ENCODE measurements at regions not wholly inside any gene's neighbourhood (a gene's known extent, or its start where the extent isn't known, plus 50 kb on each side); places are given as distances from the start of the nearest gene placed in this dataset.
A peak's percentile ranks its signal among the peaks of the same experiment; 100 is the strongest.

GRCh38 chr16:65181071-65181561, 59.3 kb upstream of the CDH11 start:
- H3K79me2 ChIP-seq (ENCODE audit: control insufficient read depth, insufficient read depth, low read length) = no peaks in the 10 kb centered on the region
- no peak for TF ChIP-seq EZH2 (IDR thresholded peaks at IDR 0.05; ENCODE audit: low read length, missing control alignments)
- TF ChIP-seq CTCF (conservative IDR thresholded peaks at IDR 0.05 in 1 of 2, IDR thresholded peaks at IDR 0.05 in 1 of 2; ENCODE audit: low read depth in 1 of 2, low read length in 2 of 2) = peak in 1 of 2 donors; percentile 15
- H3K36me3 ChIP-seq (ENCODE audit: control insufficient read depth, insufficient read depth, low read length) = no peaks in the 10 kb centered on the region
- no peak overlapping the region for H3K9ac ChIP-seq (ENCODE audit: insufficient read depth, low read length)
- H3K27me3 ChIP-seq (ENCODE audit: control insufficient read depth, insufficient read depth, low read length) = no peaks in the 10 kb centered on the region
- H3K27ac ChIP-seq (ENCODE audit: insufficient read depth, low read length) = no peak overlapping the region
- no peaks in the 10 kb centered on the region for H3K9me3 ChIP-seq (ENCODE audit: control insufficient read depth, insufficient read depth, low read depth, low read length)
- H2AFZ ChIP-seq (ENCODE audit: low read length) = no peak overlapping the region
- peak in 1 of 2 donors; percentile 50 for DNase-seq (ENCODE audit: low read depth in 2 of 2)
- peaks cover 5% of the 10 kb centered on the region for H3K4me1 ChIP-seq (ENCODE audit: control insufficient read depth, extremely low read depth, insufficient read depth, low read length)
- no peaks in the 10 kb centered on the region for H4K20me1 ChIP-seq (ENCODE audit: control insufficient read depth, extremely low read depth, insufficient read depth, low read length)
- no peak overlapping the region for H3K4me3 ChIP-seq (replicated peaks in 1 of 4; ENCODE audit: control extremely low read depth in 1 of 4, insufficient read depth in 1 of 4, low read depth in 3 of 4, low read length in 4 of 4)
- H3K4me2 ChIP-seq (ENCODE audit: extremely low read depth, insufficient read depth, low read length) = no peak overlapping the region

- H3K4me1 ChIP-seq (ENCODE audit: control insufficient read depth, extremely low read depth, insufficient read depth, low read length) = peaks cover 5% of the 10 kb centered on the region
- H3K27ac ChIP-seq (ENCODE audit: insufficient read depth, low read length) = no peak overlapping the region
- H3K79me2 ChIP-seq (ENCODE audit: control insufficient read depth, insufficient read depth, low read length) = no peaks in the 10 kb centered on the region
- no peaks in the 10 kb centered on the region for H3K27me3 ChIP-seq (ENCODE audit: control insufficient read depth, insufficient read depth, low read length)
- H3K4me2 ChIP-seq (ENCODE audit: extremely low read depth, insufficient read depth, low read length) = no peak overlapping the region
- H4K20me1 ChIP-seq (ENCODE audit: control insufficient read depth, extremely low read depth, insufficient read depth, low read length) = no peaks in the 10 kb centered on the region
- H3K4me3 ChIP-seq (replicated peaks in 1 of 4; ENCODE audit: control extremely low read depth in 1 of 4, insufficient read depth in 1 of 4, low read depth in 3 of 4, low read length in 4 of 4) = no peak overlapping the region
- H2AFZ ChIP-seq (ENCODE audit: low read length) = no peak overlapping the region
- no peaks in the 10 kb centered on the region for H3K9me3 ChIP-seq (ENCODE audit: control insufficient read depth, insufficient read depth, low read depth, low read length)
- no peak overlapping the region for H3K9ac ChIP-seq (ENCODE audit: insufficient read depth, low read length)
- DNase-seq (ENCODE audit: low read depth in 2 of 2) = peak; percentile 9 to 68
- TF ChIP-seq CTCF (conservative IDR thresholded peaks at IDR 0.05 in 1 of 2, IDR thresholded peaks at IDR 0.05 in 1 of 2; ENCODE audit: low read depth in 1 of 2, low read length in 2 of 2) = no peak
- no peak for TF ChIP-seq EZH2 (IDR thresholded peaks at IDR 0.05; ENCODE audit: low read length, missing control alignments)
- H3K36me3 ChIP-seq (ENCODE audit: control insufficient read depth, insufficient read depth, low read length) = no peaks in the 10 kb centered on the region
Measured at GRCh38 chr16:65178151-65178550, 56.3 kb upstream of the CDH11 start.

GRCh38 chr16:65176603-65177002, 54.7 kb upstream of the CDH11 start:
- Histone ChIP-seq H3K4me2 (ENCODE audit: extremely low read depth, insufficient read depth, low read length) (peak overlapping the region; percentile 16), H4K20me1 (ENCODE audit: control insufficient read depth, extremely low read depth, insufficient read depth, low read length) (no peaks in the 10 kb centered on the region), H2AFZ (ENCODE audit: low read length) (no peak overlapping the region), H3K4me3 (replicated peaks in 1 of 4; ENCODE audit: control extremely low read depth in 1 of 4, insufficient read depth in 1 of 4, low read depth in 3 of 4, low read length in 4 of 4) (no peak overlapping the region), H3K4me1 (ENCODE audit: control insufficient read depth, extremely low read depth, insufficient read depth, low read length) (peaks cover 5% of the 10 kb centered on the region), H3K79me2 (ENCODE audit: control insufficient read depth, insufficient read depth, low read length) (no peaks in the 10 kb centered on the region), H3K27me3 (ENCODE audit: control insufficient read depth, insufficient read depth, low read length) (no peaks in the 10 kb centered on the region), H3K27ac (ENCODE audit: insufficient read depth, low read length) (peak overlapping the region; percentile 17), H3K36me3 (ENCODE audit: control insufficient read depth, insufficient read depth, low read length) (no peaks in the 10 kb centered on the region), H3K9ac (ENCODE audit: insufficient read depth, low read length) (no peak overlapping the region), H3K9me3 (ENCODE audit: control insufficient read depth, insufficient read depth, low read depth, low read length) (no peaks in the 10 kb centered on the region)
- TF ChIP-seq EZH2 (IDR thresholded peaks at IDR 0.05; ENCODE audit: low read length, missing control alignments) (no peak), CTCF (conservative IDR thresholded peaks at IDR 0.05 in 1 of 2, IDR thresholded peaks at IDR 0.05 in 1 of 2; ENCODE audit: low read depth in 1 of 2, low read length in 2 of 2) (no peak)
- peak; percentile 84 to 95 for DNase-seq (ENCODE audit: low read depth in 2 of 2)
